Activated T-cell treated with anti-CD3 and anti-CD28 coated beads, Interleukin-2, amount 50 U/mL, for 48 hours (primary cell): ENCODE measurements at regions not wholly inside any gene's neighbourhood (a gene's known extent, or its start where the extent isn't known, plus 50 kb on each side); places are given as distances from the start of the nearest gene placed in this dataset.

Experiments
- DNase-seq, 2 experiments: peaks; one replicate each; pipeline ENCODE4 v3.0.0-alpha.2; 2020

DNA sequence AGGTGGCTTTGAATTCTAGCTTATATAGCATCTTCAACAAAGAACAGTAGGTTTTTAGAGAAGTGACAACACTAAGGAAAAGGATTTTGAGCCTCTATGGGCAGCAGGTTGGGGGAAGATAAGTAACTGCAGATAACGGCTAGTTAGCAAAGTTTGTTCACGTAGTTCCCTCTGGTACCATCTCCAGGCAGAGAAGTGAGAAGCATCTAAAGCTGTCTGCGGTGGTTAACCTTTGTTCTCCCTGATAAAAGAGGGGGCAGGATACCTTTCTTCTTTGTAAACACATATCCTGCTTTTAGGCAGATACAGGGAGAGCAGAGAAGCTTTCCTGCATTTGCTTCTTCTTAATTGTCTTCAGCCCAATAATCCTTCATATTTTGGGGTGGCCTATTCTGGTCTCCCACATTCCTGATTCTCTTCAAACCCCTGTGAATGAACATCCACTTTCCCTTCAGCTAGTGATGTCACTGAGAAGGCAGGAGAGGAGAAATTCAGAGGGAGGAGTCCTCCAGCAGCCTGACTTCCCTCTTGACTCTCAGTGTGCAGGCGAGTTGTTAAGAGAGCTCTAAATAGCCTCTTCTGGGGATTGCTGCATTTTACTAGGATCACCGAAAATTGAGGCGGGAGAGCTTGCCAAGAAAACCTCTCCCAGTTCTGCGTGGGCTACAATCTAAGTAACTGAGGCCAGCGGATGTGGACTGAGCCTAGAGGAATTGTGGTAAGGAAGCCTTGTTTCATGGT is 393.7 kb upstream of the C2CD4B start:
- no peak for DNase-seq

GRCh38 chr15:62559381-62559733 is 394.3 kb upstream of the C2CD4B start:
- DNase-seq, result no peak

GRCh38 chr15:62561059-62561519 is 396.0 kb upstream of the C2CD4B start:
- no peak for DNase-seq

DNA sequence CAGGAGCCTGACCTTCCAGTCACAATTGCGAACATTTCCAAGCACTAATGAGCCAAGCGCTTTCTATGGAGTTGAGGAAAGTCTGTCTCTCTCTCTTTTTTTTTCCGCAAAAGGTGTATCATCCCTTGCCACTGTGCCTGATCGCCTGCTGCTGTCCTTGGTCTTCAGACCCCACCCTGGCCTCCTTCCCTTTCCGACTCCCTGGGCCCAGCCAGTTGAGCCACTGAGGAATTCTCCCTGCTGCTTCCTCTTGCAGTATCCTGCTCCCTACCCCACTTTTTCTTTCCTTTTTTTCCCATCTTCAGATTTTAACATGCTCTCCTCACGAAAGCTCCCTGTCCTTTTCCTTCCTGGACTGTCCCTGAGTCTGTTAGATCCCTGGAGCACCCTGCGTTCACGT is 396.5 kb upstream of the C2CD4B start:
- no peak for DNase-seq

- DNase-seq, result no peak
These were observed 400.0 kb upstream of the C2CD4B start for GRCh38 chr15:62564886-62565633.

GRCh38 chr15:62565634-62566026 is 400.5 kb upstream of the C2CD4B start:
- no peak for DNase-seq

DNA sequence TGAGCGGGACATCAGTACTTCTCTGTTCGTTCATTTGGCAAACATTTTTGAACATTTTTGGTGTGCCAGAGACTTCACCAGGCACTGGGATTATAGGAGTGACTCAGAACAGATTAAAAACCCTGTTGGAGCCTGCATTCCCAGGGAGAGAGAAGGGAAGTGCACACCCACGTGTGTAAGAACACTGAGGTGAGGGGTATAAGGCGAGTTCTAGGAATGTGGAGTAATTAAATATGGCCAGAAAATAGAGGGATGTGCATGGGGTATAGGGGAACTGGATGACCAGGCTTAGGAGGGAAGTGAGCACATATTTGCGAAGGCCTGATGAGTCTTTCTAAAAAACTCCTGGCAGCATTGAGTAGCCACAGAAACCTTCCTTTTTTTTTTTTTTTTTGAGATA is 401.2 kb upstream of the C2CD4B start:
- no peak for DNase-seq

- DNase-seq, result no peak
These were observed 402.4 kb upstream of the C2CD4B start for GRCh38 chr15:62567501-62567900.

GRCh38 chr15:62568004-62568403 is 402.9 kb upstream of the C2CD4B start:
- DNase-seq, result no peak

DNA sequence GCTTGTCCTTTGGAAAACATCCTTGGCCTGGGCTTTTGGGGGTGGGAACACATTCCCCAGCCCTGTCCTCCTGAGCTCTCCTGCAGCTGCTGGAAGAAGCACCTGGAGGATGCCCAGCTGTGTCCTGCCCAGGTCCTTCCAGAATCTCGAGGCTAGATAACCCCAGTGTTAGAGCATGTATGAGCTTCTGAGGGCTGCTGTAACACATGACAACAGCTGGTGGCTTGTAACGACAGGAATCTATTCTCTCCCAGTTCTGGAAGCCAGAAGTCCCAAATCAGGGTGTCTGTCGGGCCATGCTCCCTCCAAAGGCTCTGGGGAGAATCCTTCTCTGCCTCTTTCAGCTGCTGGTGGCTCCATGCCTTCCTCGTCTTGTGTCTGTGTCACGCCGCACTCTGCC is 403.6 kb upstream of the C2CD4B start:
- no peak for DNase-seq

DNA sequence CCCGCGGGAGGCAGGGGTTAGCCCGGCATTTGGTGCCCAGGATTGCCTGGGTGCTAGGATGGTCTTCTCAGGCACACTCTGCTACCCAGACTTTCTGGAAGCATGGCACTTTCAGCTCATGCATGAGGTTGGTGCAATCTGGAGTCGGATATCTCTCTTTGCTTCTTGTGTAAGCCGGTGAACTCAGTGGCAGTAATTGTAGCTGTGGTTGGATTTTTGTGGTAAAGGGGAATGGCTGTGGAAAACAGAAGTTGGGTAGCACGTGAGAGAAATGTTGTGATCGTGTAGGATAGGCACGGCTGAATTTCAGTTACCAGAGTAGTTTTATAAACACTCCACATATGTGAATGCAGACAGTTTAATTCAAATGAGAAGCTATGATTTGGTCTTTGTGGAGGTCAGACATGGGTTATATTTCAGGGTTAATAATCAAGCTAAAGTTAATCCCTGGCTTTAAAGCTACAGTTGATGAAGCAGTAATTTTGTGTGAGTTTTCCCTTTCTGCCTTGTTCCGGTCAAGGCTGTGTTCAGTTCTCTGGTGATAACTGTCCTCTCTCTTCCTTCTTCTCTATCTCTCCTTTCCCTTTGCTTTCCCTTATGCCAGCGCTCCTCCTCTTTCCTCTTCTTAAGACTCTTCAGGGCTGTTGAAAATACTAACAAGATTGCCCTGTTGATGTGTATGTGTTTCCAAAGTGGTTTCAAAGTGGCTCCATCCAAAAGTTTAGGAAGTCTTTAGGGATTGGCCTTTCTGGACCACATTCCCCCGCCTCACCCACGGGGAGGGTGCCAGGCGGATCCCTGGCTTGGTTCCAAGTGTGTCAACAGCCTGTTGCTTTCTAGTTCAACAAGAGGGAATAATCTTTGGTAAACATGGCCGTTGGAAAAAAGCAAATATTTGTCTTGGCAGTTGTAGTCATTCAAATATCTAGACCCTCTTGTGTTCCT is 404.6 kb upstream of the C2CD4B start:
- DNase-seq, result no peak

GRCh38 chr15:62570405-62570783 is 405.3 kb upstream of the C2CD4B start:
- no peak for DNase-seq

DNA sequence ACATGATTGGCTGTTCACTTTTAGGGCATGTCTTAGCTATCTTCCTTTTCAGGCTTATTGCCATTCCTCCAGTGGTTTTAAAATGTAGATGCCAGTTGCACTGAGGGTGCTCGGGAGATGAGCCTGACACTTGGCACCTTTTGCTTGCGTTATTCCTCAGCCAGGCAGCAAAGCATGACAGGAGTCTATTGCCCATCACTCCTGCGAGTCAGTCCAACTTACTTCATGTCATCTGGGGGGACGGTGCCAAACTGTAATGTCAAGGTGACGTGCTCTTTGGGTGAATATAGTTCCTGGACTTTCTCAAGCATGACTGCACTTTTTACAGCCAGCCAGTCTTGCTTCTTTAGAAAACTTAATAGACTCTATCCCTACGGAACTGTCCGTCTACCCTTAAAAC is 406.0 kb upstream of the C2CD4B start:
- DNase-seq, result no peak

DNA sequence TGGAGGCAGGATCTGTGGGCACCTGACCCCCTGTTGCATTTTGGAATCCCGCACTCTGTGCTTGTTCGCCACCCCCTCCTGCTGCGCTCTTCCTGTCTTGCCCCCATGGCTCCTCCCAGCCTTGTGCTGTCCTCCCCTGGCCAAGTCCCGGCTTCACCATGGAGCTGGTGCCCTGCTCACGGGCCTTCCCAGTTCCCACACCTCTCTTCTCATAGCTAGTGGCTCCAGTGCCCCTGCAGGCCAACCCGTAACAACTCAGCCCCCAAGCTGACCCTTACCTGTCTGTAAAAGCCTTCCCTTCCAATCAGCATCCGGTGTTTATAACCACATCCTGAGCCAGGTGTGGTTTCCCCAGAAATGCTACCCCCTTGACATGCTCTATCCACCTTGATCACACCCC is 407.7 kb upstream of the C2CD4B start:
- no peak for DNase-seq

- DNase-seq, result no peak
These were observed 408.8 kb upstream of the C2CD4B start for GRCh38 chr15:62573876-62574275.

GRCh38 chr15:62578546-62578945 is 413.5 kb upstream of the C2CD4B start:
- no peak for DNase-seq

DNA sequence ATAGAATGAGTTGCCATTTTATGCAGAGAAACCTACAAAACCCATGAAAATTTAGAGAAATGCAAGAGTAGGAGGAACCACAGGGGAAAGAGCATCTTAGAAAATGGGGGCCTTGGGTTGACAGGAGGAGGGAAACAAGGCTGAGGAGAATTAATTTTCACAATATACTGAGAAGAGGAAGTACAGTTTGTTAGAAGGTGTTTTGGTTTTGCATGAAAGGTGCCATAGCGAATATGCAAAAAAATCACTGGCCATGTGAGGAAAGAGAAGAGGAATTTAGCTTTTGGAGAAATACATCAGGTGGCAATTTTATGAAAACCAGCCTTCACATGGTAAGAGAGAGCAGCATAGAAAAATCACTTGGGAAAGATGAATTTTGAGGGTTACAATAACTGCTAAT is 413.9 kb upstream of the C2CD4B start:
- no peak for DNase-seq

DNA sequence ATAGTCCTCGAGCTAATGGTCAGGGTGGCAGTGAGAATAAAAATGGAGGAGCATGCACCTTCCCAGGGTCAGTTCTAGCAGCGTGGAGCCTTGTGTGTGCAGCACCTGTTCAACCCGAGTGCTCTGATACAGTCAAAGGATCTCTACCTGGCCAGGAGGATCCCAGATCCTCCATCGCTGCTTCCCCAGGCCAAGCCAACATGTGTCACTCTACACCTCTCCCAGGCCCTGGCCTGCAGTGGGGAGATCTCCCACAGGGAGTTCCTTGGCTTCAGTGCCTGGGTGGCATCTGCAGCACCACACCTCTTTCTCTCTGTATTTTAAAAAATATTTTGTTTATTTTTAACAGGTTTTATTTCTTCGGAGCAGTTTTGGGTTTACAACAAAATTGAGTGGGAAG is 414.8 kb upstream of the C2CD4B start:
- DNase-seq, result no peak

DNA sequence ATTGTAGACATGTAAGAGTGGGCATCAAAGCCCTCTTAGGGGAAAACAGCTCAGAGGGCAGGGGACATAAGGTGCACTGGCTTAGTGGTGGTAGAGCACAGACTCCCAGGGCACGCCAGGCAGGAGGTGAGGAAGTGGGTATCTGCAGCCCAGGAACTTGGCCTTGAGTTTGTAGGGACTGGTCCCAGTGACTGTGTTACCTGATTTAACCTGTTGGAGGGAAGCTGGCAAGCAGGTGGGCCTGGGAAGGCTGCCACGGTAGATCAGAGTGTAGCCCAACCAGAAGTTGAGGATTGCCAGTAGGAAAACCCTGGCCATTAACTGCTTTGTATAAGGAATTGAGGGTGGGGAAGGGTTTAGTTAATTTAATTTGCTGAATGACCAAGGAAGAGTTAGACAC is 417.5 kb upstream of the C2CD4B start:
- no peak for DNase-seq

DNA sequence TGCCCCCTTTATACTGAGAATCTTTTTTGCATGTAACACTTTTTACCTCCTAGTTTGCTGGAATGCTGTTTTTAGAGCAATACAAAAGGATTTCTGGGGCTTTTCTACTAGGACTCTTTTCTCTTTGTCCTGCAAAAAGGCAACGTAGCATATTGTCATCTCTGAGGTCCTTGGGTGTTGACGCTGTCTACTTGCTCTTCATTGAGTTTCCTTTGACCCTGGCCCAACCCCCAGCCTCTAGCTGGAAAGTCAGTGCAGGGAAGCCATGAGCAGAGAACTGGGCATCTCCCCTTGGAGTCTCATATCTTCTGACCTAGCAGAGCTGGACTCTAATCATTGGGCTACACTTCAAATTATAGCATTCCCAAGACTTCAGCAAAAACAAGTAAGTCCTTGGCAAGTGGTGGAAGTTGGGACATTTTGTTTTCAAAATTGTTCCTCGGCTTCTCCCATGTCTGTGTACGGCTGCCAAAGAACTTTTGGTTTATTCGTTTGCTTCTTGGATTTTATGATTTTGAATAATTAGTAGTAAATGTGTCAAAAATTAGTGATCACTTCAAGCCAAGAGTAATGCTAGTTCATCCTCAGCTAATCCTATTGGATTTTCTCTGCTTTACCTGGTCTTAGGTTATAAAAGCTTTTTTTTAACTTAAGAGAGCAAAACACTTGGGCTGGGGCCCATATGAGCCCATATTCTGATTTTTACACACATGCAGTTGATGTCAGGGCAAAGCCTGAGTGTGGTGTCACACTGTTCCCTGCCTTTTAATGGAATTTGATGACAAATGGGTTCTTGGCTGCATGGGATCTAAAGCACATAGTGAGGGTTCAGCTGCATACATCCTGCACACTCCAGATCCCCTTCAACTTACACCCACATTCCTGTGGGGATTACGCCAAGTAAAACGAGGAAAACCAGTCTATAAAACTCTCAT is 419.5 kb upstream of the C2CD4B start:
- no peak for DNase-seq

- no peak for DNase-seq
These were observed 424.0 kb upstream of the C2CD4B start for GRCh38 chr15:62588938-62589670.
